ENCODE measurements at regions not wholly inside any gene's neighbourhood (a gene's known extent, or its start where the extent isn't known, plus 50 kb on each side); places are given as distances from the start of the nearest gene placed in this dataset.

- TF ChIP-seq, protein P1, sequence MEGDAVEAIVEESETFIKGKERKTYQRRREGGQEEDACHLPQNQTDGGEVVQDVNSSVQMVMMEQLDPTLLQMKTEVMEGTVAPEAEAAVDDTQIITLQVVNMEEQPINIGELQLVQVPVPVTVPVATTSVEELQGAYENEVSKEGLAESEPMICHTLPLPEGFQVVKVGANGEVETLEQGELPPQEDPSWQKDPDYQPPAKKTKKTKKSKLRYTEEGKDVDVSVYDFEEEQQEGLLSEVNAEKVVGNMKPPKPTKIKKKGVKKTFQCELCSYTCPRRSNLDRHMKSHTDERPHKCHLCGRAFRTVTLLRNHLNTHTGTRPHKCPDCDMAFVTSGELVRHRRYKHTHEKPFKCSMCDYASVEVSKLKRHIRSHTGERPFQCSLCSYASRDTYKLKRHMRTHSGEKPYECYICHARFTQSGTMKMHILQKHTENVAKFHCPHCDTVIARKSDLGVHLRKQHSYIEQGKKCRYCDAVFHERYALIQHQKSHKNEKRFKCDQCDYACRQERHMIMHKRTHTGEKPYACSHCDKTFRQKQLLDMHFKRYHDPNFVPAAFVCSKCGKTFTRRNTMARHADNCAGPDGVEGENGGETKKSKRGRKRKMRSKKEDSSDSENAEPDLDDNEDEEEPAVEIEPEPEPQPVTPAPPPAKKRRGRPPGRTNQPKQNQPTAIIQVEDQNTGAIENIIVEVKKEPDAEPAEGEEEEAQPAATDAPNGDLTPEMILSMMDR (conservative IDR thresholded peaks at IDR 0.05), result no peak
- TF ChIP-seq EZH2 (IDR thresholded peaks at IDR 0.05; ENCODE audit: low read depth), result no peak
Measured at GRCh38 chr2:176553685-176554100, 284.5 kb downstream of the MTX2 start.

Measured in PC-9 (cell line).